OCI-LY3 (cell line): ENCODE measurements at regions not wholly inside any gene's neighbourhood (a gene's known extent, or its start where the extent isn't known, plus 50 kb on each side); places are given as distances from the start of the nearest gene placed in this dataset.

ENCODE experiments used
- EZH2phosphoT487 ChIP-seq: fragments of 200-600 bp; shearing (Covaris generic); IDR thresholded peaks from 2 replicates; pipeline ENCODE4 v1.6.1; 2018; ENCODE audit warnings: antibody characterized with exemption, mixed run types, low read depth
- TF ChIP-seq, protein P1 (sequence below): fragments of 200-600, 300-600 bp; sonication (generic); IDR thresholded peaks from 2 replicates; pipeline ENCODE4 v1.5.1; 2014; ENCODE audit warnings: antibody characterized with exemption, low read length, low read depth

DNA sequence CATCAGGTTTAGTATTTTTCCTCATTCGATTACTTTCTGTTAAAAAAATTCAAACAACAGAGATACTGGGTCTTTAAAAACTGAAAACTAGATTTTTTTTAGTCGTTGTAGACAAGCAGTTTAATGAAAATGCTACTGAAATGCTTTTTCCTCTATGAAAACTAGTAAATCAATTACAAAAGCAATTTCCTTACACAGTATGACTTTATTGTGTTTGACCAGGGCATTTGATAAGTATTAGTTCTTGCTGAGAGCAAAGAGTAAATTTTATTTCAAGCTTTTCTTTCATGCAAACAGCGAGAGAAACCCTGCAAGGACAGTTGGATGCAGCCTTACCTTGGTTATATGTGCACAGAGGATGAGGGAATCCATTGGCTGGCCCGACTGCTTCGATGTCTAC lies 308.5 kb downstream of the MAT2B start:
- TF ChIP-seq, protein P1, sequence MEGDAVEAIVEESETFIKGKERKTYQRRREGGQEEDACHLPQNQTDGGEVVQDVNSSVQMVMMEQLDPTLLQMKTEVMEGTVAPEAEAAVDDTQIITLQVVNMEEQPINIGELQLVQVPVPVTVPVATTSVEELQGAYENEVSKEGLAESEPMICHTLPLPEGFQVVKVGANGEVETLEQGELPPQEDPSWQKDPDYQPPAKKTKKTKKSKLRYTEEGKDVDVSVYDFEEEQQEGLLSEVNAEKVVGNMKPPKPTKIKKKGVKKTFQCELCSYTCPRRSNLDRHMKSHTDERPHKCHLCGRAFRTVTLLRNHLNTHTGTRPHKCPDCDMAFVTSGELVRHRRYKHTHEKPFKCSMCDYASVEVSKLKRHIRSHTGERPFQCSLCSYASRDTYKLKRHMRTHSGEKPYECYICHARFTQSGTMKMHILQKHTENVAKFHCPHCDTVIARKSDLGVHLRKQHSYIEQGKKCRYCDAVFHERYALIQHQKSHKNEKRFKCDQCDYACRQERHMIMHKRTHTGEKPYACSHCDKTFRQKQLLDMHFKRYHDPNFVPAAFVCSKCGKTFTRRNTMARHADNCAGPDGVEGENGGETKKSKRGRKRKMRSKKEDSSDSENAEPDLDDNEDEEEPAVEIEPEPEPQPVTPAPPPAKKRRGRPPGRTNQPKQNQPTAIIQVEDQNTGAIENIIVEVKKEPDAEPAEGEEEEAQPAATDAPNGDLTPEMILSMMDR: no peak
- no peak for TF ChIP-seq EZH2phosphoT487
